ENCODE measurements at regions not wholly inside any gene's neighbourhood (a gene's known extent, or its start where the extent isn't known, plus 50 kb on each side); places are given as distances from the start of the nearest gene placed in this dataset.

DNA sequence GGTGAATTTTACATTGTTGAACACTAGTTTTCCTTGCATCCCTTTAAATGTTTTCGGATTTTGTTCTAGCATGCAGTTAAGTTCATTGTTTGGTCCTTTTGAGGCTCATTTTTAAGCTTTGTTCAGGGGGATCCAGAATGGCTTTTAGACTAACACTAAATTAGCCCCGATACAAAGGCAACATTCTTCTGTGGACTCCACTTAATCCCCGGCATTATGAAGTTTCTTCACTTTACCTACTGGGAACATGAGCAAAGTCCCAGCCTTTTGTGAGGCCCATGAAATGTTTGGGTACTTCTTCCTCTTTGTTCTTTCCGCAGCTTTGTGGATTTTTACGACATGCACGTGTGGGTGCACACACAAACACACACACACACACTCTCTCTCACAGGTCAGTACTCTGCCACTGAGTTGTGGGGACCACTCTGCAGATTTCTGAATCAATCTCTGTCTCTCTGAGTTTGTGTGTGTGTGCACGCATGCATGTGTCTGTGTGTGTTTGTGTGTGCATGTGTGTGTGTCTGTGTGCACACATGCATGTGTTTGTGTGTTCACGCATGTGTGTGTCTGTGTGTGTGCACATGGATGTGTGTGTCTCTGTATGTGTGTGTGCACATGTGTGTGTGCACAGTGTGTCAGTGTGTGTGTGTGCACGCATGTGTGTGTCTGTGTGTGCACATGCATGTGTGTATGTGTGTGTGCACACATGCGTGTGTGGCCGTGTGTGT lies 240.4 kb upstream of the TNRC6C start:
- no peak for DNase-seq (ENCODE audit: extremely low read depth in 1 of 11, low read depth in 9 of 11, low spot score in 4 of 11)

DNA sequence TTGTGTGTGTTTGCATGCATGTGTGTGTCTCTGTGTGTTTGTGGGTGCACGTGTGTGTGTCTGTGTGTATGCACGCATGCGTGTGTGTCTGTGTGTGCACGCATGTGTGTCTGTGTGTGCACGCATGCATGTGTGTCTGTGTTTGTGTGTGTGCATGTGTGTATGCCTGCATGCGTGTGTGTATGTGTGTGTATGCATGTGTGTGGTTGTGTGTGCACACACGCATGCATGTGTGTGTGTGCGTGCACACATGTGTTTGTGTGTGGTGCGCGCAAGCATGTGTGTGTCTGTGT lies 239.9 kb upstream of the TNRC6C start:
- DNase-seq (ENCODE audit: extremely low read depth in 1 of 11, low read depth in 9 of 11, low spot score in 4 of 11): no peak

DNA sequence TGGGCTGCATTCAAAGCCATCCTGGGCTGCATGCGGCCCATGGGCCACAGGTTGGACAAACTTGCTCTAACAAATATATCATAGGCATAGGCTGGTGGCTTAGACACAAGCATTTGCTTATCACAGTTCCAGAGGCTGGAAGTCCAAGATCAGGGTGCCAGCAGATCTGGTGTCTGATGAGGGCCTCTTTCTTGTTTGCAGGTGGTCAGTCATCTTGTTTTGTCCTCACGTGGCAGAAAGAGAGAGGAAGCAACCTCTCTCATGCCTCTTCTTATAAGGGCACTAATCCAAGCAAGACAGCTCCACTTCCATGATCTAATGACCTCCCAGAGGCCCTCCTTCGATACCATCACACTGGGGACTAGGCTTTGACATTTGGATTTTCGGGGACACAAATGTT lies 238.7 kb upstream of the TNRC6C start:
- DNase-seq (ENCODE audit: extremely low read depth in 1 of 11, low read depth in 9 of 11, low spot score in 4 of 11): no peak

DNA sequence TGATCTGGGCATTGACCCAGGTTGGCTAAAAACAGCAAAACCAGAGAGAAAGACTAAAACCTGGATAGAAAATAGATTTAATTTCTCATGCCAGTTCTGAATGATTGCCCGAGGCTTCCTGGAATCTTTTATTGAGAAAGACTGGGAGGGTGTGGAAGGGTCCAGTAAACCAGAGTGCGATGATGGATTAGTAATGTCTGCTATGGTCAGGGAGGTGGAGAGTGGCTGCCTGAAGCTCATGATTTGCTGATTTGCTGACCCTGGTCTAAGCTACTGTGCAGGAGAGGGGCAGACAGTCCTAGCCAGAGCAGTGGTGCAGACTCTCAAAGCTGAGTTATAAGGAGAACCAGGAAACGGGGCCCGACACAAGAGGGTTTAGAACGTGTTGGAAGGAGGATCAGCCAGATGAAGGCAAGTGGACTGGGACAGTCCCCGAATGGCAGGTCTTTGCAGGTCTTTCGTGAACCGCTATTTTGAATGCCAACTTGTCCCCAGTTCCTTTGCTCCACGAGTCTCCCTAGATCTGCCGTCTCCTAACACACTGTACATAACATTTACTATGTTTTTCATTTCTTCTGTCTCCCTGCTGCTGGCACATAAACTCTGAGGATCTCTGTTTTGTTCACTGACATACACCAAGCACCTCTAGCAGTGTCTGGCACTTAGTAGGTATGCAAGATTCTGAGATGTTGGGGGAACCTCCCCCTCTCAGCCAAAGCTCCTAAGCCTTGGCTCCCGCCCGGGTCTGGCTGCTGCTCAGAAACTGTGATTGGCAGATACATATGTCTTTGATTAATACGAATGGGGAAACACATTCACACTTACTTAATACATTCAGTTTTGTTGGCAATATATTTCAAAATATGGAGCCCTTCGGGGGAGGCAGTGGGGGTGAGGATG lies 237.3 kb upstream of the TNRC6C start:
- DNase-seq (ENCODE audit: extremely low read depth in 1 of 11, low read depth in 9 of 11, low spot score in 4 of 11): no peak

DNA sequence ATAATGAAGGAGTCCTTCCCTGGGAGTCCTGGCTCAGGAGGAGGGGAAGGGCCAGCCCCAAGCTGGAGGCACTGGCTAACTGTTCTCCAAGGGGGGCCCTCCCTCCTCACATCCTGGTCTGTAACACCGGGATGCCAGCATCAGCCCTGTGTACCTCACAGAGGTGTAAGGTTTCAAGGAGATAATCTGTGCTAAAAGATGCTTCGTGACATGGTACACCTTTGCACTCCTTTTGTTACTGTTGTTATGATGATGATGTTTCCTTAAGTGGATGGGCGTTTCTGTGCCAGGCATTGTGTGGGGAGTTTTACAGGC lies 236.7 kb upstream of the TNRC6C start:
- no peak for DNase-seq (ENCODE audit: extremely low read depth in 1 of 11, low read depth in 9 of 11, low spot score in 4 of 11)

DNA sequence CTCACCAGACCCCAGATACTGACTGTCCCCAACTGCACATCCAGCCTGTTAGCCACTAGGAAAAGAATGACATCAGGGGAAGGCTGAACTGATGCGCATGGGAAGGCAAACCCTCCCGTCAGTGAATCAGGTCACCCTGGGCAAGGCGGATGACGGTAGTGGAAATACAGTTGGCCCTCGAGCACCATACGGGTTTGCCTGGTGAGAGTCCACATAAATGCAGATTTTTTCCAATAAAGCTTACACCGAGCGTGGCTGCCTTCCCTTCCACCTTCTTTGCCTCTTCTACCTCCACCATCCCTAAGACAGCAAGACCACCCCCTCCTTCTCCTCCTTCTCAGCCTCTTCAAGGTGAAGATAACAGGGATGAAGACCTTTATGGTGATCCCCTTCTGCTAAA lies 236.1 kb upstream of the TNRC6C start:
- no peak for DNase-seq (ENCODE audit: extremely low read depth in 1 of 11, low read depth in 9 of 11, low spot score in 4 of 11)

DNA sequence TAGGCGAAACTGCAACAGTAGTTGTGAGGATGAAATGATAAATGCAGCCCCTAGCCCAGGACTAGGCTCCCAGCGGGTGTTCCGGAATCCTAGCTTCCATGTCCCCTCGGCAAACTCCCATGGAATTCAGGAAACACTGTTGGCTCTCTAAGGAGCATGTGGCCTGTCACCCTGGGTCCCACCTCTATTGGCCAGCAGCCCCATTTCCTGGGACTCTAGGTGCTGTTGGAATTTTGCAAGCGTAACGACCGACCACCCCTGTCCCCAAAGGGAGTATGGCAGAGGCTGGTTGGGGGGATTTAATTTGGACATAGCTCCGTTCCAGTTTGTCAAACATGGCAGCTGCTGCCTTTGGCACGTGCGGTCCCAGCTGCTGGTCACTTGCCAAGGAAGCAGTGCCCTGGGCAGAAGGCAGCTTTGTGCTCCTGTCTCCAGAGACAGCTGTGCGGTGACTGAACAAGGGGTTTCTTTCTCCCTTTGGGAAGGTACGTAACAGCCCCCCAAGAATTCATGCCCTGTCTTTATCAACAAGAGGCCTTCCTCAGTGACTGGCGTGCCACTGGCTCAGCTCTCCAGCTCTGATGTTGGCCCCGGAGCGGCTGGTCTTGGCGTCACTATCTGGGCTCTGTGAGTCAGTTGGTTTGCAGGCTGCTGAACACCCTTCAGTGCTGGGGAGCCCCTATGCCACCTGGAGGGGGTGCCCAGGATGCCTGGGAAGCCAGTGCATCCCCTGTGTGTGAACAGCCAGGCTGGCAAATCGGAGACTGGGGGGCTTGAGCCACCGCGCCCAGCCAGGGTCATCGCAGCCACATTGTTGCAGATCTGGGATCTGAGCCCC lies 235.2 kb upstream of the TNRC6C start:
- no peak for DNase-seq (ENCODE audit: extremely low read depth in 1 of 11, low read depth in 9 of 11, low spot score in 4 of 11)

DNA sequence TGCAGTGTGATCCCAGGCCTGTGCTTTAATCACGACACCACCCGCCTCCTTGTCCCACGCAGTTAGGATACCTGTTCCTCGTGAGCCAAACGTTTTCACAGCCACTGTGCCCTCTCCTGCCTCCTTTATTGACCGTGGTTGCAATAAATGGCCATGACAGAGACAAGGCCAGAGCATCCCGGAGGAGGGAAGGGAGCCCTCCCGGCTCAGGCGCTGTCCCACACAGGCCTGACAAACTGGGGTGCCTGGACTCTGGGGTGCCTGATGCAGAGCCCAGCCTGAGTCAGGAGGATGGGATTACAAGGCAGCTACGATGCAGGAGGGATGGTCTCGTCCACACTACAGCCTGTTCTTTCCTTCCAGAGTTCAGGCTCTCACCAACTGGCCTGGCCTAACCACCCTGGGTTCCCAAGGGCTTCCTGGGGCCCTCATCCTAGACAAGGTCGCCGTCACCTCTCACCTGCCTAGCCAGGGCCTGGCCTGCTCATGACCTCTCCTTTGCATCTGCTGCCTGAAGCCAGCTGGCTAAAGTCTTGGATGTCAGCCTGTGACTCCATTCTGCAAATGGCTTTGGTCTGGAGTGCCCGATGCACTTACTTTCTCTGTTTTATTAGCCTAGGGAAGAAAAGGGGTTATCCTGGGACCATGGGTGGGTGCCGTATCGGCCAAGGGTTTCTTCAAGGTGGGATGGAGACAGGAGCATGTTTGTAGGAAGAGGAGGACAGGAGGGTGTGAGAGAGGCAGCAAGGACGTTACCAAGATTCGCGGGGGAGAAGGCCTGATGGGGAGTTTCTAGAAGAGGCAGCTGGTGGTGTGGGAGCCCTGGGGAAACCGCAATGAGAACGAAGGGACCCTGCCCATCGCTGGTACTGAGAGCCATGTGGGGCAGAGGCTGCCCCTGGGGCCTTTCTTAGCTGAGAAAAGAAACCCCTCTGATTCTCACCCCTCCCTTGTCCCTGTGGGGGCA lies 234.3 kb upstream of the TNRC6C start:
- DNase-seq (ENCODE audit: extremely low read depth in 1 of 11, low read depth in 9 of 11, low spot score in 4 of 11): no peak

DNA sequence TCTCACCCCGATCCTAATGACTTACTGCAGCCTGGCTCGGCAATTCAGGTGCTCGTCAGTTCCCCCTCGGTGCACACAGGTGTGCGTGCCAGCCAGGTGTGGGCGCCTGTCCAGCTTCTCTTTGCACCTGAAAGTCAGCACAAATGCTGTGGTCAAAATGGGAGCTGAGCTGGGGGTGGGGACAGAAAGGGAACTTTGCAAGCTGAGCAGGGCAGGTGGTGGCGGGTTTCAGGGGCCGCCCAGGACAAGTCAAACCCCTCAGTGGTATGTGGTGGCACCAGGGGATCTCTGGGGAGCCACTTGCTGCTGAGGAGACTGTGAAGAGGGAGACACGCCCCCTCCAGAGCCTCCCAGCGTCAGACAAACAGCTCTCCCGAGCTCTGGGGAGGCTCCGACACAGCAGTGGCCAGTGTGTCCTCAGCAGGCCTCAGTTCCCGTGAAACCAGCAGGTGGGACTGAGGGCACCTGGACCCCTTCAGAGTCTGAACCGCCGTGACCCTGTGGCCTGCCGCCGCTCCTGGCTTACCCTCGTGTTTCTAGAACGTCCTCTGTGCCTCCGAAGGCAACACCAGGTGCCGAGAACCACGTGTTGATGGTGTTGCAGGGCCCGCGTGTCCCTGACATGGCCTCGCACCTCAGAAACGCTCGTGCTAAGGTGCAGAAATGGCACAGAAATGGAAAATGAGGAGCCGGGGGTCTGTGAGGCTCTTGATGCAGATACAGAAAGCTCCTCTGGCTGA lies 233.5 kb upstream of the TNRC6C start:
- DNase-seq (ENCODE audit: extremely low read depth in 1 of 11, low read depth in 9 of 11, low spot score in 4 of 11): no peak

DNA sequence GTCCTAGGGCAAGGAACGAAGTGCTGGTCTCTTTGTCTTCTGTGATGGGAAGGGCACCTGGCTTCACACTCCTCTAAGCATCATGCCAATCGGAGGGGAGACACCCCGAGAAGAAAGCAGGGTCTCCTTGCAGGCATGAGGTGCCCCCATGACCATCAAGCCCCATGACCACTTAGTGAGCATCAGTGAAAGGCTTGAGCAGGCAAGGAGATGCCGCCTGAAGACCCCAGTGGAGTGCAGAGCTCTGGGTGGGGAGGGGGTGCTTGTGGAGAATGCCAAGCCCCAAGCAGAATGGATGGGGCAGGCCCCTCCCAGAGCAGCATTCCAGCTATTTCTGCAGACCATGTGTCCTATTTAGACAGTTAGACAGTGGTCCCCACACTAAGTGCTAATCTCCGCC lies 232.7 kb upstream of the TNRC6C start:
- DNase-seq (ENCODE audit: extremely low read depth in 1 of 11, low read depth in 9 of 11, low spot score in 4 of 11): no peak

DNA sequence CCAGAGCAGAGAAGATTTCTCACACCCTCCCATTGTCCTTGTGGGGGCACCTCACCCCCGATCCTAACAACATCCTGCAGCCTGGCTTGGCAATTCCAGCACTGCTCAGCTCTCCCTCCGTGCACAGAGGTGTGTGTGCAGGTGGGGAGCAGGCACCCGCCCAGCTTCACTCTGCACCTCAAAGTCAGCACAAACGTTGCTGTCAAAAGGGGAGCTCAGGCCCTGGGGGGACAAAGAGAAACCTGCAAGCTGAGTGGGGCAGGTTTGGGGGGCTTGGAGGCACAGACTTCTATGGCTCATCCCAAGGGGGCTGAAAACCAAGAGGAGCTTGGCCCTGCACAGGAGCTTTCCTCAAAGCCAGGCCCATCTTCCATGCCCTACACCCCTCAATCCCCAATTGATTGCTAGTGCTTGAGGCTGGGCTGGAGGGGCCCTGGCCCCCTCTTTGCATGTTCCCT lies 231.9 kb upstream of the TNRC6C start:
- no peak for DNase-seq (ENCODE audit: extremely low read depth in 1 of 11, low read depth in 9 of 11, low spot score in 4 of 11)

DNA sequence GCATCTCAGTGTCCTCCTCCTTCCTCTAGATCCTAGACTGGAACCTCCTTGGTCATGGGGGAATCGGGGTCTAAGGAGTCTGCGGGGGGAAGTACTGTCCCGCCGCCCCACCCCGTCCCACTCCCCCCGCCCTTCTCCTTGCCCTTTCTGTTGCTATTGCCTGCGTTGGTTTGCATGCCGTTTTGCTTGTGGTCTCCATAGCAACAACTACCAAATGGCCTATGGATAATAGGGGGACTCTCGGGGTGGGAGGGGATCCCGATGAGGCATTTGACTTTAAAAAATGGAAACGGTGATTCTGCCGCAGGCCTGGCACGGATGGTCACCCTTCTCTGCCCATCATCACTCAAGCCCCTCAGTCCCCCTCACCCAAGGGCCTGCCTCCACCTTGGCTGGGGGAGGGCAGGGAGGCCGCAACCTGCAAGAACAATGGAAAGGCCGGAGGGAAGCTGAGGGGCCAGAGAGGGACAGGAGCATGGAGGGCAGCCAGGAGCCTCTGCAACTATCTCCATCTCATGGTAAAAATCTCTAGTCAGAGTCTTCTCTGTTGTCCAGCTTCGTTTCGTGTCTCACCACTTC lies 231.4 kb upstream of the TNRC6C start:
- no peak for DNase-seq (ENCODE audit: extremely low read depth in 1 of 11, low read depth in 9 of 11, low spot score in 4 of 11)

DNA sequence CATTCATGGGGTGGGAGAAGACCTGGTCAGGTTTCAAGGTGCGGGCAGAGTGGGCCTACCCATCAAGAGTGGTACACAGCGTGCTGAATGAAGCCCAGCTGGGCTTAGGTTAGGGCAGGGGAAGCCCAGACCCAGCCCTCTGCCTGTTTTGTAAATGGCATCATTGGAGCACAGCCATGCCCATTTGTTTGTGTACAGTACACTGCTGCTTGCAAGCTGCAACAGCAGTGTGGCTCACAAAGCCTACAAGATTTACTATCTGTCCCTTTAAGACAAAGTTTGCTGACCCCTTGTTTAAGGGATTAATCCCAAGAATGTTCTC lies 230.1 kb upstream of the TNRC6C start:
- DNase-seq (ENCODE audit: extremely low read depth in 1 of 11, low read depth in 9 of 11, low spot score in 4 of 11): no peak

DNA sequence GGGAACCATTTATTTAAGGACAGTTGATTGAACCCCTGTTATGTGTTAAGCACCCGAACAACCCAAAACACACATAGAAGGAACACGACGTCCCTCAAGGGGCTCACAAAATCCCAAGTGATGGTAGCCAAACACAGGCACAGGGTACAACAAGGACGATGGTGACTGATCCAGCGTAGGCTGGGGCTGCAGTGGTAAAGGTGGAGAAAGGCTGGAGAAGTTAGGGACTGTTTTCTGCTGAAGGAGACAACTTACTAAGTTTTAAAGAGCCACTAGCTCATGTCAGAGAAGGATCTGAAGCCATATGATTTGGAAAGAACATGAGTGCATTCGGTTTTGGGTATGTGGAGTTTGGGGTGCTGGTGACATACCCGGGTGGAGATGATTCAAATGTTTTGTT lies 229.6 kb upstream of the TNRC6C start:
- no peak for DNase-seq (ENCODE audit: extremely low read depth in 1 of 11, low read depth in 9 of 11, low spot score in 4 of 11)

DNA sequence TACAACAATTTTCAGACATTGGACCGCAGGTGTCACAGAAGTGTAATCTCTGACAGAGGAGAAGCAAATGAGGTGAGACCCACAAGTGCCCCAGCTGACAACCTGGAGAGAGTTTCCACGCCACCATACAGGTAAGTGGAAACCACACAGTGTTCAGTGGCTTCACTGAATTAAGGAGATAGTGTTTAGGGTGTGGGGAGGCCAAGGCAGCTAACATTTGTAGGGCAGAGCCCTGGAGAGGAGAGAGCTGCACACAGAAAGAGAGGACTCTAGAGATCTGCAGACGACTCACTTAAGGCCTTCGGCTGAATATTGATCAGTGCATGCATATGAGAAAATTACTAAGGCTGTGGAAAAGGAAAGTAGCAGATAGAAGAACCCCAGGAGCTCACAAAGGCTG lies 228.9 kb upstream of the TNRC6C start:
- no peak for DNase-seq (ENCODE audit: extremely low read depth in 1 of 11, low read depth in 9 of 11, low spot score in 4 of 11)

DNA sequence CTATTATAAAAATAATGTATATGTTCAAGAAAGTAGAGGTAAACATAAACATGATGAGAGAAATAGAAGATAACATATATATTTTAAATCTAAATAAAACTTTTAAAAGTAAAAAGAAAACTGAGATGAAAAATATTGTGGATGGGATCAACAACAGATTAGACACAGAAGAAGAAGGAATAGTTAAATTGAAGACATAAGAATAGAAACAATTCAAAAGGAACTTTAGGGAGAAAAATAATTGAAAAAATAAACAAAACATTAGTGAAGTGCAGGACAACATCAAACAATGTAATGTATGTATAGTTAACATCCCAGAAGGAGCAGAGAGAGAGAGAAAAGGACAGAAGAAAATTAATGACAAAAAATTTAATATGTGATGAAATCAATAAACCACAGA lies 228.1 kb upstream of the TNRC6C start:
- no peak for DNase-seq (ENCODE audit: extremely low read depth in 1 of 11, low read depth in 9 of 11, low spot score in 4 of 11)

DNA sequence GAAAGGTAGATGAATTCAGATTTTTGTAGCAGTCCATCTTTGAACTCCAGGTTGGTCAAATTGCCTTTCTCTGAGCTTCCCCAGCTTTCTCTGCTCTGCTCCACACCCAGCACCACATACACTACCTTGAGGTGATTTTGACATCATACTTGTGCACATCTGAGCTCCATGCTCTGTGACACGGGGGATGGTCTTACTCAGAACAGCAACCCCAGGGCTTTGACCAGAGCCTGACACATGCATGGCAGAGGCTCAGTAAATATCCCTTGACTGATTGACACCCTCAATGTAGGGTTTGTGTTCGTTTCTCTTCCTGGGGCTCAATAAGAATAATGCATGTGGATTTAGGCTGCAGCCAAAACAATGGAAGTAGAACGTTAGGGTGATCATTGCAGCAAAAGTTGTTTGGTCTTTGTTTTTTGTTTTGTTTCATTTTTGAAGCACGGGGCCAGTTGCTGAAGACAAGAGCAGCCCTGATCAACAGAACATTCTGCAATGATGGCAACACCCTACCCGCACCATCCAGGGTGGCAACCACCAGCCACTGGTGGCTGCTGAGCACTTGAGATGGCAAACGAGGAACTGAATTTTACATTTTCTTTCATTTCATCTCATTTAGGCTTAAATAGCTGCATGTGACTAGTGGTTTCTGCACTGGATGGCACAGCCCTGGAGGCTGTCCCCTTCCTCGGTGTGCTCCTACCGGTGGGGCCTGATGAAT lies 224.8 kb upstream of the TNRC6C start:
- DNase-seq (ENCODE audit: extremely low read depth in 1 of 11, low read depth in 9 of 11, low spot score in 4 of 11): no peak

All from renal cortex interstitium (tissue), 11 donors.